Spleen (tissue), 7 donors: ENCODE measurements at regions not wholly inside any gene's neighbourhood (a gene's known extent, or its start where the extent isn't known, plus 50 kb on each side); places are given as distances from the start of the nearest gene placed in this dataset.

Source experiments
- CTCF ChIP-seq, 11 experiments: fragments of 200-600 bp in 7 of 11; fragments of 450-650 bp in 4 of 11; sonication (generic) in 4 of 11; IDR thresholded peaks in 8 of 11; conservative IDR thresholded peaks in 3 of 11; 1 replicate in 7 of 11; 2 replicates in 4 of 11; pipeline versions ENCODE4 v1.4.0 to v1.8.0; 2016 to 2021; ENCODE audit warnings: antibody characterized with exemption in 11 of 11, inconsistent platforms in 4 of 11, mild to moderate bottlenecking in 1 of 11
- POLR2A ChIP-seq, 3 donors: fragments of 450-650 bp; IDR thresholded peaks; one replicate each; pipeline ENCODE4 v1.5.1; 2017; ENCODE audit warnings: antibody characterized with exemption in 3 of 3, mild to moderate bottlenecking in 1 of 3
- donor health status: DM: no; HTN: no; CAD: no; lungs with moderate emphysema.
- donor health status: DM: no; HTN: no; CAD: no.
- donor health status: DM: no; HTN: no; CAD: no.

DNA sequence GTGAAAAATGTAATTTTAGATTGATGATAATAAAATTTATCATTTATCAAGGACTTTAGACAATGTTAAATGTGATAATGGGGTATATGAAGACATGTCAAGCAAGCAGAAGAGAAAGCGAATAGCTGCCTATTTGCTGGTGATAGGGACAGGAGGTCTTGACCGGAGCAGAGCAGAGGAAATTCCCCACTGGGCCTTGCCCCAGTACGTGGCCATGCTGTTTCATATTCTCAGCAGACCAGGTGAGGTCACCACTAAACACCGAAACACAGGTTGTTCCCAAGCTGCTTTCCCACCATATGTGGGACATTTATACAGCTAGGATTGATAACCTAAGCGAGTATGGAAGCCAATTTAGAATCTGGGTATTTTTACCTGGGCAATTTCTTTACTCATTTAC lies 1629.6 kb downstream of the FAM181B start:
- TF ChIP-seq CTCF (IDR thresholded peaks at IDR 0.05 in 8 of 11, conservative IDR thresholded peaks at IDR 0.05 in 3 of 11) (no peak), POLR2A (IDR thresholded peaks at IDR 0.05) (no peak)
